ENCODE measurements at regions not wholly inside any gene's neighbourhood (a gene's known extent, or its start where the extent isn't known, plus 50 kb on each side); places are given as distances from the start of the nearest gene placed in this dataset.

GRCh38 chr5:158466191-158466590 lies 607.2 kb upstream of the CLINT1 start:
- DNase-seq (ENCODE audit: insufficient read length, low spot score) (no peak), FAIRE-seq (no peak)
- no peak for TF ChIP-seq CTCF (IDR thresholded peaks at IDR 0.05; ENCODE audit: insufficient read depth, missing control alignments)

DNA sequence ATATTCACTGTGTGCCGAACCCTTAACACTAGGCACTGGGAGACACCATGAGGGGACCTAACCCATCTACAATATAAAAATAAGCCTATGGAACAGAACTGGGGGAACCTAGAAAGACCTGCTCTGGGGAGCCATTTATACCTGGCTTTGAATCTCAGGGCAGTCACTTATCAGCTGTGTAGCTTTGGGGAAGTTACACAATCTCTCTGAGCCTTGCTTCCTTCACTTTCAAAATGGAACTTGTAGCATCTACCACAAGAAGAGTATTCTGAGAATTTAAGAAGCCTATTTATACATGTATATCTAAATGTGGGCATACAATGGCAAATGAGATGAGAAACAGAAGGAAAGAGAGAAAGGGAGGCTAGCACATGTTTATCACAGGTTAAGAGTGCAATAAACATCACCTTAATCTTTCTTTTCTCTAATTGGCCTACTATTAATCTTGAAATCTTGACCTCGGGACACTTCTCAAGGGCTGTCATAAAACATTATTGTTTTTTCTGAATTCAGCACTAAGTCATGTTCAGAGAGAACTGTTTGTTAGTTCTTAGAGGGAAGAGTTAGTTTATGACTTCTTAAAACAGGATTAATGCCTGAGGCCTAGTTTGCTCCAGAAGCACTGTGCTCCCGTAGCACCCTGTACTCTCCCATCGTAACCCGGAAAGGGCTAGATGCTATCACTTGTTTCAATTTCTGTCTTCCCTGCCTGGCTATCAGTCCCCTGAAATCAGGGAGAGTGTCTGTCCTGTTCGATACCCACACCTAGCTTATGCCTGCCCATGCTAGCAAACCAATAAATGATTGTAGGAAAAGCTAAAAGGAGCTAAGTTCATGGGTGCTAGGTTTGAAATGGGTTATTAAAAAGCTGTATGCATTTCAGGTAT lies 606.4 kb upstream of the CLINT1 start:
- FAIRE-seq: no peak
- TF ChIP-seq CTCF (IDR thresholded peaks at IDR 0.05; ENCODE audit: insufficient read depth, missing control alignments): no peak
- no peak for DNase-seq (ENCODE audit: insufficient read length, low spot score)

DNA sequence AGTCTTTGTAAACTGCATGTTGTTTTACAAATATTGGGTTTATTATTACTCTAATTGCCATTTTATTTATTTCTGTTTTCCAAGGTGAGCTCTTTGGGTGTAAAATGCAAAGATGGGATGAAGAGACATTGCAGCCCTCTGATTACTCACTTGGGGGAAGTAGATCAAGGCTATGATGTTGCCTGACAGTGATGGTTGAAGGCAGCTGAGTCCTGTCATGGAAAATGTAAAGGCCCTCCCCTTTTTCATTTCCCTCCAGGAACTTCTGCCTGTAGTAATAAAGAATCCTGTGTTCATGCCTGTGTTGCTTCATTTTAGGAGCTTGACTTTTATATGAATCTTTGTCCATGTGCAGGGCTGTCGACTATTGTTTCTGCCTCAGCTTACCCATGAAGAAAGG lies 605.4 kb upstream of the CLINT1 start:
- FAIRE-seq (no peak), DNase-seq (ENCODE audit: insufficient read length, low spot score) (no peak)
- no peak for TF ChIP-seq CTCF (IDR thresholded peaks at IDR 0.05; ENCODE audit: insufficient read depth, missing control alignments)

- DNase-seq (ENCODE audit: insufficient read length, low spot score) (no peak), FAIRE-seq (no peak)
- no peak for TF ChIP-seq CTCF (IDR thresholded peaks at IDR 0.05; ENCODE audit: insufficient read depth, missing control alignments)
Measured at GRCh38 chr5:158463938-158464337, 605.0 kb upstream of the CLINT1 start.

DNA sequence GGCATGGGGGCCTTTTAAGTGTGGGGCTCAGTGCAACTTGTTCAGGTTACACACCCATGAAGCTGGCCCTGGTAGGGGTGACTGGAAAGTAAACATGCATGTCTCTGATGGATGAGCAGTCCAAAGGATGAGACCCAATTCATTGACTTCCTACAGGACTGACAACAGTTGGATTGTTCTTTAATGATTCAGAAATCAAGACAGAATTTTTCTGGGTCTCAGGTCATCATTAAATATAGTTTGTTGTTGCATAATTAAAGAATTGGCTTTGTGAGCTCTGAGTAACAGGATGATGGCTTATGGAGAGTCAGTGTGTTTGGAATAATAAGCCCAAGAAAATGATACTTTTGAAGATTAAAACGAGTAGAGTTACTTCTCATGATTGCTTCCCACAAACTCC lies 604.2 kb upstream of the CLINT1 start:
- no peak for DNase-seq (ENCODE audit: insufficient read length, low spot score)
- no peak for TF ChIP-seq CTCF (IDR thresholded peaks at IDR 0.05; ENCODE audit: insufficient read depth, missing control alignments)
- no peak for FAIRE-seq

DNA sequence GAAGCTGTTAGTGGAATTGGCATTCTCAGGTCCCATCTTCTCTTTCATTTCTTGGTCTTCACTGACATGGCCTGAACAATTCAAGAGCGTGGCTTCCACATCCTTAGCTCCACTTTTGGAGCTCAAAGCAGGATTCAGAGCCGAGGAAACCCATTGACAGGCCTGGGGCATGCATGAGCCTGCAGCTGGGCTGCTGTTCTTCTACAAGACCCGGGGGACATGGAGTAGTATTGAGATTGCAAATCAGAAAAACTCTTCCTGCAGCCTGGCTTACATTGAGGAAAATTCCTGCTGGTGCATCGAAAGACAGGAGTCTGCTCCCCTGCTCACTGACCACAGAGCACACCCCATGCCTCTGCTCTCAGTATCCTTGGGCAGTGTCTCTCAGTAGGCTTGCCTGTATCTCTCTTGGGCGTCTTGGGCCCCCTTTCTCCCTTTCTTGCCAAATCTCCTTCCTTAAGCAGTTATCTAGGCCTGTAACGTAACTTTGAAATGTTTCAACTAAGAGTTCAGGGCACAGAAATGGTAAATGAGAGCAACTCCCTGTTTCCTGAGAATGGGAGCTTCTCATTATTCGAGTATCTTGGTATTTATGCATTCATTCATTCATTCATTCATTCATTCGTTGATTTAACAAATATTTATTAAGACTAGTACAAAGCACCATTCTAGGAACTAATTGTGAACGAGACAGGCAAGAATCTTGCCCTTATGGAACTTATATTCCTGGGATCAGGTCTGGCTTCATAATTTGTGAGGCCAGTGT lies 603.6 kb upstream of the CLINT1 start:
- no peak for DNase-seq (ENCODE audit: insufficient read length, low spot score)
- TF ChIP-seq CTCF (IDR thresholded peaks at IDR 0.05; ENCODE audit: insufficient read depth, missing control alignments): no peak
- FAIRE-seq: no peak

Data from D721Med (cell line).